HCEC 1CT (cell line): ENCODE measurements at regions not wholly inside any gene's neighbourhood (a gene's known extent, or its start where the extent isn't known, plus 50 kb on each side); places are given as distances from the start of the nearest gene placed in this dataset.
"Not testable (repeated sequence)": the region's sequence is repeated elsewhere in the genome, so short reads cannot be mapped to it uniquely, and the experiment has no call there.

Source experiments
- DNase-seq: peaks from one replicate; pipeline ENCODE4 v3.0.0-alpha.2; 2017

DNA sequence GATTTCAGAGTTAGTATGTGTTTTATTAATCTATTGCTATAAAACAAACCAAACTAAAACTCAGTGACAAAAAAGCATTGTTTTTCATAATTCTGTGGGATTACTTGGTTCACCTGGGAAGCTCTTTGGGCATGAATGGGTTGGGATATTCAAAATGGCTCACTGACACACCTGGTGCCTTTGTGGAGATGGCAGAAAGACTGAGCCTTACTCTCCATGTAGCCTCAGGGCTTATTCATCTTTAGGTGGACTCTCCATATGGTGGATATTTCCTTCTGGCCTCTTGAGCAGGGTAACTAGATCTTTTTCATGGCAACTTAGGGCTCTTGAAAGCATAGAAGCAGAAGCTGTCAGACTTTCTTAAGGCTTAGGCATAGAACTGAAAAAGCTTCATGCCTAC is 1102.8 kb upstream of the SEL1L start:
- no peak for DNase-seq

- no peak for DNase-seq
Observed at GRCh38 chr14:82641050-82641540, 1107.4 kb upstream of the SEL1L start.

GRCh38 chr14:82642425-82642824 is 1108.8 kb upstream of the SEL1L start:
- DNase-seq: no peak

DNA sequence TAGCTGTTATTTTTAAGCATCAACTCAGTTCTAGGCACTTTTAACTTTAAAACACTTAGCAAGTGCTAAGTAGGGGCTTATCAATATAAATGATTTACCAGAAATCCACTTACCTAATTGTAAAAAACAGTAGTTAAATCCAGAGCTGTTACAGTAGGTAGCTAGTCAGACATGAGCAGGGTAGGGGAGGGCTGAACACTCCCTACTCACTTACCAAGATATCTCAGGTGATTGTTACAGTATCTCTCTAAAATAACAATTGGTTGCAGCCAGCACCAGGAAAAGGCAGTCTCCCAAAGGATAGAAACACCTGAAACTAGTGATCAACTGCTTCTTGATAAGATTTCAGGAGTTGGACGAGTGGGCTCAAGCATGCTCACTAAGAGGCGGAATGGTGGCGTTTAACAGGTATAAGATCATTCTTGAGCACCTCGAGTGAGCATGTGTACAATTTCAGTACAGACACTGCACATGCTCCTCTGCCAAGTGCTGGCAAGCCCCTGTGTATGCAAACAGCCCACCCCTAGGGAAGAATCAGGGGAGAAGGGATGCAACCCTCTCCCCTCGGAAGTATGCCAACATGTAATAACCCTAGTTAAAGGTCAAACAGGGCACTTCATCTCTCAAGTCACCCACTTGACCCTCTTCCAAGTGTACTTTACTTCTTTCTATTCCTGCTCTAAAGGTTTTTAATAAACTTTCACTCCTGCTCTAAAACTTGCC is 1113.6 kb upstream of the SEL1L start:
- no peak for DNase-seq

DNA sequence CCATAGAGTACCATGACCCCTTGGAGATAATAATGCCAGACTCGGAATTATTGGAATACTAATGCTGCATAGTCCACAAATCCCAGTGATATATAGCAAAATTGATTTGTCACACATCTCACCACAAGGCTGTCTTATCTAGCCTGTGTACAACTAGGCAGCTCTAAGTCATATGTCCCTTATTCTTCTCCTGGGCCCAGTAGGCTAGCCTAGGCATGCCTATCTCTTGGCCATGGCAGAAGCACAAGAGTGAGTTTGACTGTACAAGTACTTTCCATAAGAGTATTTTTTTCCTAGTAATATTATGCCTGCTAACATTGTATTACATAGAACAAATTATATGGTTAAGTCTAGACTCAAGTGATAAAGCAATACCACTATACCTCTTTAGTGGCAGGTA is 1122.1 kb upstream of the SEL1L start:
- no peak for DNase-seq

- no peak for DNase-seq
Observed at GRCh38 chr14:82657186-82657675, 1123.6 kb upstream of the SEL1L start.

- DNase-seq: no peak
Observed at GRCh38 chr14:82661258-82661657, 1127.6 kb upstream of the SEL1L start.

DNA sequence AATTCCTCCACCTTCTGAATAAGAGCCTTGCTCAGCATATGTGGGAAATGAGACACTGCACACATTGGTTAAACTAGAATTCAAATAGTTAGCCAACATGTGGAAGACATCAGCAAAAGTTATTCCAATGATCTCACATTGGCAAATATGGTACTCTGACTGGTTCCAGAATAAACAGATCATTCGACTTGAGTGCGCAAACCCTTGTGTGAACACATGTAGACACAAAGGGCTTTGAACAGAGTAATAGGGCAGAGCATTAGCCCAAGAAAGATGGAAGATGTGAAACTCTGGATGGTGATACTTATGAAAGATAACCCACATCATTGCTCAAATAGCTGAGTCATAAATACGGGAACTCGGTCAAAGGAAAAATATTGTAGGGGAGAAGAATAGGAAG is 1133.4 kb upstream of the SEL1L start:
- DNase-seq: no peak

GRCh38 chr14:82667501-82667900 is 1133.8 kb upstream of the SEL1L start:
- no peak for DNase-seq

DNA sequence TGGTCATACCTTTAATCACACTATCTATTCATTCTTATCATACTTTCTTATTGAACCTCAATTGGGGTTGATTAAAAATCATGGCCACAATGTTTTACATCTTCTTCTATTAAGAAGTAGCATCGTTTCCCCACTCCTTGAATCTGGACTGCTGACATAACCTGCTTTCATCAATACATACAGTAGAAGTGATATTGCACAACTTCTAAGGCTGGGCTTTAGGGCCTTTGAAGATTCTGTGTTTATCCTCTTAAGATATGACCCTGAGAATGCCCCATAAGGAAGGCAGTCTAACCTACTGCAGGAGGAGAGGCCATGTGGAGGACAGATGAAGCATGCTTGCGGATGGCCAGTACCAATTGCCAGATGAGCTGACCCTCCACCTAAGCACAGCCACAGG is 1142.8 kb upstream of the SEL1L start:
- no peak for DNase-seq

GRCh38 chr14:82689948-82690347 is 1156.3 kb upstream of the SEL1L start:
- DNase-seq: no peak

GRCh38 chr14:82691191-82691590 is 1157.5 kb upstream of the SEL1L start:
- DNase-seq: not testable (repeated sequence)

DNA sequence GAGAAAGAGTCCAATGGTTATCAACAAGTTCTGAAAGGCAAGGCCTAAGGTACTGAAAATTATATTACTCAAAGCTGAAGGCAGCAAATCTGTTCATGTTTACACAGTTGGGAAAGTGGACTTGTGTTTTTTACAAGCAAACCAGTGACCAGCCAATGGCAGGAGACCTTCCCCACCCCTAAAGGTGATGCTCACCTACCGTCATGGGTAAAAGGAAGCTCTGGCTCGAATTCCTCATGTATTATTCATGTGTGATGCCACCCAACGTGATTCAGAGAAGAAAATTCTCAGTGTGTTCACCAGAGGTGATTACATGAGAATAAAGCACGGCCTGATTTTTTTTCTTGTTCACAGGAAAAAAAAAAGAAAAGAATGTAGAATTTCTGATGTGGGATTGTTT is 1161.2 kb upstream of the SEL1L start:
- no peak for DNase-seq

DNA sequence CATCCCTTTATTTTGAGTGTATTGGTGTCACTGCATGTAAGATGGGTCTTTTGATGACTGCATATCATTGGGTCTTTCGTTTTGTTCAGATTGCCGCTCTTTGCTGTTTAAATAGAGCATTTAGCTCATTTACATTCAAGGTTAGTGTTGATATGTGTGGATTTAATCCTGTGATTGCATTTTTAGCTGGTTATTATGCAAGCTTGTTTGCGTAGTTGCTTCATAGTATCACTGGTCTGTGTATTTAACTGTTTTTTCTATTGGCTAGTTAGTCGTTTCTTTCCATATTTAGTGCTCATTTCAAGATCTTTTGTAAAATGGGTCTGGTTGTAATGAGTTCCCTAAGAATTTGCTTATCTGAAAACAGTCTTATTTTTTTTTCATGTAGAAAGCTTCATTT is 1170.6 kb upstream of the SEL1L start:
- DNase-seq: no peak

GRCh38 chr14:82710267-82710841 is 1176.7 kb upstream of the SEL1L start:
- no peak for DNase-seq

DNA sequence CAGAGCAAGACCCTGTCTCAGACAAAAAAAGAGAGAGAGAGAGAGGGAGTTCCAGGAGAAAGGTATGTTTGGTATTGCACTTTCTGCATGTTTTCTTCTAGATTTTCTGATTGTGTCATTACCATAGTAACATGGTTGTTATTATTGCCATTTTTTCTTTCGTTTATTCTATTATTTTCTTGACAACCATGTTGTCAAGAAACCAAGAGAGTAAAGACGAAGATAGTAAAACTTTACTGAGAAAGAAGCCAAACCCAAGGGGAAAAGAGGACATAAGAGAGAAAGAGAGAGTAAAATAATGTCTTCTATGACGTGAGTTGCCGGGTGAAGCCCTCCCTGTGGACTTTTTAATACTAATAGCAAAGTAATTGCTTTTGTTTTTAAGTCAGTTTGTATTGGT is 1186.0 kb upstream of the SEL1L start:
- DNase-seq: no peak

- DNase-seq: no peak
Observed at GRCh38 chr14:82720431-82720830, 1186.8 kb upstream of the SEL1L start.

GRCh38 chr14:82720946-82721345 is 1187.3 kb upstream of the SEL1L start:
- DNase-seq: no peak

DNA sequence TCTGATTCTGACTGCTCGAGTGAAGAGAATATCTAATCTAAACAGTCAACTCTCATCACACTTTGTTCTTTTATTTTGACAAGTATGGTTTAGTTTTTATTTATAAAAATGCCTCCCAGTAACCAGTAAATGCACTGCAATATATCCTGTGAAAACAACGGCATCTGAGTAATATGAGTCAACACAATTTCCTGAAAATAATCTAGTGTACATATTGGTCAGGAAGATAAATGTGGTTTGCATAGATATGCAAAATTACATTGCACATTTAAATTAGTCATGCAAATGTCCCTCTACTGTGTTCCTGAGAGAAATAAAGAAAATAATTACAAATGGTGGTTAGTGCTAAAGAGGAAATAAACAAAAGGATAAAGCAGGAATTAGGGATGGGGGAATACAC is 1190.7 kb upstream of the SEL1L start:
- DNase-seq: no peak

DNA sequence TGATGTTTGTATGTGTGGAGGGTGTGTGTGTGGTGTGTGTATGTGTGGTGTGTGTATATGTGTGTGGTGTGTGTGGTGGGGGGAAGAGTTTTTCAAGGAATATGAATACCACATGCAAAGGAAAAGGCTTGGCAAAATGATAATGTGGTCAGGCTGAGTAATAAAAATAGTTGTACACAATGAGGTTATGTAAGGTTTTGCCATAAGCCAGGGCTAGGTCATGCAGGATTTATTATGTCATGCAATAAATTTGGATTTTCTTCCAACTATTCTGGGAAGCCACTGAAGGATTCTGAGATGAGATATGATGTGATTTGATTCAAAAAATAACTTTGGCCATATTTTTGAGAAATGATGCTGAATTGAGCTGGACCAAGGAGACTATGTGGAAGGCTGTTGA is 1191.6 kb upstream of the SEL1L start:
- no peak for DNase-seq

DNA sequence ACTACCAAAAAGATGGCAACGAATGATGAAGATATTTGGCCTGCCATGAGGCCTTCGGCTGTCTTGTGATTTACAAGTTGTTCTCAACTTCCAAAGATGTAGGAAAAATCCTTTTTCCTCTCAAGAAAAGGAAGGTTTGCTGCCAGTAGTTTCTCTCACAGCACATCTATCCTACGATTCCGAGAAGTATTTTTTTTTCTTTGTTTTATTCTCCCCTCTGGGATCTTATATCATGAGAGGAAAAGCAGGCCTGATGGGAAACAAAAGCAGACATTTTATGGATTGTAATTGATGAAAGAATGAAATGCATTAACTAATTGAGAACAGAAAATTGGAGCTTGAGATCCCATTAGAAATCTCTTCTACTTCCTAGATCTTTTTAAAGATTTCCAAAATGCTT is 1197.9 kb upstream of the SEL1L start:
- DNase-seq: no peak

DNA sequence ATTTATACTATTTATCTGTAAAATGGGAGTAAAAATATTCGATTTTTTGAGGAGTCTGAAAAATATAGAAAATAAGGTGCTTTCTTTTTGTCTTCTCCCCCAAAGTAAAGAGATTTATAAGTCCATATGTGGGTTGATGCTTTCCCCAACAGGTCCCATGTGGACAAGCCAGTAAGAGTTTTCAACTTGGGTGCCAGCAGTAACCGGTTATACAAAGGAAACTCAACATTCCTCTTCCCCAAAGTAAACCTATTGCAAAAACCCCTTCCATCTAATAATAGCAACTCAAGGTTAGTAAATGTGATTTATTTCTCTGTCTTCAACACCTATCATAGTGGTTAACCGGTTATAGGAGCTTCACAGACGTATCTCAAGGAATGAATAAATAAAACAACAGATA is 1206.9 kb upstream of the SEL1L start:
- no peak for DNase-seq

- DNase-seq: no peak
Observed at GRCh38 chr14:82755476-82755875, 1221.8 kb upstream of the SEL1L start.

DNA sequence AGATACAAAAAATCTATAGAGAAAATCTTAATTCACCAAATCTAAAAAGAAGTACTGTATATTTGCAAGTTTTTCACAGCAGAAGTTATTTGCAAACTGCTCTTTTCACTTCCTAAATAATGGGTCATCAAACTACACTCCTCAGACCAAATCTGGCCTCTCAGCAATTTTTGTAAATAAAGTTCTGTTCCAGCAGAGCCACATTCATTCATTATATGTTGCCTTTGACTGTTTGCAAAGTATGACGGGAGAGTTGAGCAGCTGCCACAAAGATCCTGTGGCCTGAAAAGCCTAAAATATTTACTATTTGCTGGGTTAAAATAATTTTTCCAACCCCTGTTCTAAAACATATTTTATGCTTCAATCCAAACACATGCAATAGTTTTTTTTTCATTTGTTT is 1222.3 kb upstream of the SEL1L start:
- DNase-seq: no peak

DNA sequence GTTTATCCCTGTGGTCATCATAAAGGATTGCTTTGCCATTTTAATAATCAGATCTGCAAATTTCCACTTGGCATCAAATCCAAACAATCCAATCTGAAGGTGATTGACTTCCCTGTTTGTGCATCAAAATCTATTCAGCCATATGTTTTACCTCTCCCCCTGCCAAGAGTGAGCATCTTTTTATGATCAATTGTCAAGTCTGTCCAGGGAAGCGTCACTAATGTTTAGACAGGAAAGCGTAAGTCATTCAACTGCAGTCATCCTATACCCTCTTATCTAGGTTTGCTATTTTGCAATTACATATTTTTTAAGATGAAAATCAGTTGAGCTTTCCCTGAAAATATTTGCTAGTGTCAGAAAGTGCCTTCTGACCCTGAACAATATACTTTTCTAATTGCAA is 1224.1 kb upstream of the SEL1L start:
- DNase-seq: no peak
